ENCODE measurements at regions not wholly inside any gene's neighbourhood (a gene's known extent, or its start where the extent isn't known, plus 50 kb on each side); places are given as distances from the start of the nearest gene placed in this dataset.
A peak's percentile ranks its signal among the peaks of the same experiment; 100 is the strongest.

DNA sequence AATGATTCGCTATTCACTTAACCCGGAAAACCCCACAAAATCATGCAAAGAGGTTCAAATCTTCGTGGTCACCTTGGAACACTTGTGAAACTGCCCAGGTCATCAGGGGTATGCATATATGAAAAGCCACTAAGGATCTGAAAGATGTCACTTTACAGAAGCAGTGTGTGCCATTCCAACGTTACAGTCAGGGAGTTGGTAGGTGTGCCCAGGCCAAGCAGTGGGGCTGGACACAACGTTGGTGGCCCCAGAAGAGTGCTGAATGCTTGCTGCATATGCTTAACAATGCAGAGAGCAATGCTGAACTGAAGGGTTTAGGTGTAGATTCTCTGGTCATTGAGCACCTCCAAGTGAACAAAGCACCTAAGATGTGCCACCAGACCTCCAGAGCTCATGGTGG is 51.1 kb upstream of the EIF5 start:
- FAIRE-seq: no peak
- H2BK12ac ChIP-seq (ENCODE audit: low read depth, low read length): no peak overlapping the region; the same call in 1 of the 2 replicates
- peaks cover 7% of the 10 kb centered on the region; the same call in 1 of the 2 replicates for H3K23me2 ChIP-seq (ENCODE audit: low read depth, low read length)
- CTCF ChIA-PET (ENCODE audit: partially characterized antibody): interaction anchor here (1.2 to 3.8 kb wide), 6 partner anchors 8 to 204 kb away, joined by 3 to 31 read pairs (median 4); no protein-coding TSS in a partner anchor
- no peak overlapping the region for H3K9ac ChIP-seq (replicated peaks in 1 of 4; ENCODE audit: extremely low read depth in 1 of 4, low read depth in 3 of 4, low read length in 3 of 4)
- H3K18ac ChIP-seq (ENCODE audit: extremely low read depth, low read length): no peak overlapping the region
- no peak overlapping the region for H3K27ac ChIP-seq (ENCODE audit: low read depth, low read length)
- DNase-seq (ENCODE audit: low read depth in 1 of 2, low spot score in 2 of 2): no peak
- H2AFZ ChIP-seq (ENCODE audit: low read length): no peak overlapping the region
- H2BK15ac ChIP-seq (ENCODE audit: low read length): no peak overlapping the region; the same call in 1 of the 2 replicates
- no peak overlapping the region for H3K23ac ChIP-seq (ENCODE audit: insufficient read length)
- no peak overlapping the region for H3K14ac ChIP-seq (ENCODE audit: insufficient read length)
- H3K9me3 ChIP-seq (ENCODE audit: insufficient read depth in 2 of 2, low read depth in 1 of 2, low read length in 1 of 2): no peaks in the 10 kb centered on the region
- POLR2A ChIA-PET (ENCODE audit: partially characterized antibody): interaction anchor here (0.7 kb wide), 1 partner anchor 132 kb away, joined by 4 read pairs; no protein-coding TSS in a partner anchor
- H2BK20ac ChIP-seq (ENCODE audit: low read length): no peak overlapping the region
- no peaks in the 10 kb centered on the region for H3K79me1 ChIP-seq (ENCODE audit: low read depth, low read length)
- no peak overlapping the region for H4K91ac ChIP-seq (replicated peaks; ENCODE audit: insufficient read length, low read length)
- H3K4me3 ChIP-seq (ENCODE audit: extremely low read depth in 1 of 4, insufficient read depth in 2 of 4, low read depth in 3 of 4, low read length in 4 of 4): no peak overlapping the region
- H2AK5ac ChIP-seq (ENCODE audit: low read depth, low read length): peak overlapping the region; percentile 70; the same call in 1 of the 2 replicates
- H3K4me1 ChIP-seq (replicated peaks in 1 of 4; ENCODE audit: control insufficient read depth in 3 of 4, insufficient read depth in 4 of 4, low read length in 3 of 4): peaks cover 5 to 28% (median 16%) of the 10 kb centered on the region in 4 experiments
- H3K4me2 ChIP-seq (ENCODE audit: insufficient read depth in 1 of 2, low read depth in 2 of 2, low read length in 2 of 2): no peak overlapping the region
- no peaks in the 10 kb centered on the region for H3K79me2 ChIP-seq (ENCODE audit: control insufficient read depth in 1 of 2, insufficient read depth in 2 of 2, low read length in 2 of 2)
- H4K5ac ChIP-seq (ENCODE audit: insufficient read length, low read depth, low read length): no peak overlapping the region
- TF ChIP-seq FOSL1 (IDR thresholded peaks at IDR 0.05; ENCODE audit: insufficient read depth, low read depth, low read length): no peak
- no peak for TF ChIP-seq POLR2AphosphoS5 (IDR thresholded peaks at IDR 0.05; ENCODE audit: low read depth, low read length)
- TF ChIP-seq EGR1 (IDR thresholded peaks at IDR 0.05; ENCODE audit: borderline replicate concordance, low read depth, low read length): no peak
- no peak for TF ChIP-seq BACH1 (IDR thresholded peaks at IDR 0.05; ENCODE audit: low read length)
- no peak for TF ChIP-seq RFX5 (IDR thresholded peaks at IDR 0.05; ENCODE audit: borderline replicate concordance, low read depth, low read length)
- TF ChIP-seq JUN (IDR thresholded peaks at IDR 0.05; ENCODE audit: low read depth, low read length): no peak
- no peak for TF ChIP-seq NRF1 (IDR thresholded peaks at IDR 0.05; ENCODE audit: low read depth, low read length)
- H4K8ac ChIP-seq (ENCODE audit: extremely low read depth, insufficient read depth, low read length): no peak overlapping the region
- H2BK120ac ChIP-seq (replicated peaks; ENCODE audit: low read depth, low read length): no peak overlapping the region
- no peak overlapping the region for H3K4ac ChIP-seq (replicated peaks; ENCODE audit: insufficient read length, low read depth, low read length)
- H3K56ac ChIP-seq (replicated peaks; ENCODE audit: insufficient read length, low read depth, low read length): no peak overlapping the region
- H3K27me3 ChIP-seq (replicated peaks in 1 of 4; ENCODE audit: control insufficient read depth in 3 of 4, extremely low read depth in 1 of 4, insufficient read depth in 3 of 4, low read length in 3 of 4): peaks cover 0 to 18% (median 7%) of the 10 kb centered on the region in 4 experiments; a peak in 5 of 7 replicates
- no peaks in the 10 kb centered on the region for H4K20me1 ChIP-seq (replicated peaks in 1 of 2; ENCODE audit: control insufficient read depth in 1 of 2, insufficient read depth in 2 of 2, low read length in 2 of 2)
- no peaks in the 10 kb centered on the region for H3K36me3 ChIP-seq (ENCODE audit: control insufficient read depth in 2 of 4, insufficient read depth in 4 of 4, low read length in 3 of 4)
- no peak overlapping the region; the same call in 1 of the 2 replicates for H2BK5ac ChIP-seq (ENCODE audit: low read depth, low read length)
- WGBS, 2 experiments (ENCODE audit: extremely low coverage in 1 of 2, insufficient coverage in 1 of 2, insufficient read length in 1 of 2, insufficient replicate concordance in 2 of 2, low coverage in 1 of 2, low lambda C conversion rate in 2 of 2, missing lambda C conversion rate in 1 of 2): 88% methylated on average over 5 of the region's 5 CpGs; no CpG with 5 or more reads in 1 of the 2 experiments
